Pancreas (tissue), 10 donors: ENCODE measurements at regions not wholly inside any gene's neighbourhood (a gene's known extent, or its start where the extent isn't known, plus 50 kb on each side); places are given as distances from the start of the nearest gene placed in this dataset.
"Not testable (repeated sequence)": the region's sequence is repeated elsewhere in the genome, so short reads cannot be mapped to it uniquely, and the experiment has no call there.

Experiments
- ATAC-seq, 4 donors: fragments of 200-7000 bp; cut with Tn5 transposase; one replicate each; pipeline versions ENCODE4 v1.8.0 to v1.9.1; 2020; ENCODE audit warnings: mild to moderate bottlenecking in 4 of 4, moderate library complexity in 4 of 4
- DNase-seq, 6 donors: peaks; one replicate each; pipeline ENCODE4 v3.0.0-alpha.2; 2020
- FAIRE-seq: peaks from 2 replicates; lab custom pipeline; 2012; peaks lifted over from hg19 to GRCh38; lab: Jason Lieb, UNC
- H3K27ac ChIP-seq, 4 donors: fragments of 200-600 bp; sonication (generic); 1 replicate in 3 of 4; 2 replicates in 1 of 4; pipeline versions ENCODE4 v1.5.0 to v1.8.0; 2020
- H3K27me3 ChIP-seq, 4 donors: fragments of 200-600 bp; one replicate each; pipeline ENCODE4 v1.8.0; 2021
- H3K36me3 ChIP-seq, 3 donors: fragments of 200-600 bp; sonication (generic) in 1 of 3; one replicate each; pipeline versions ENCODE4 v1.5.0 to v1.8.0; 2020 to 2021
- H3K4me1 ChIP-seq, 3 donors: fragments of 200-600 bp; one replicate each; pipeline ENCODE4 v1.8.0; 2021
- H3K4me3 ChIP-seq, 4 donors: fragments of 200-600 bp; sonication (generic) in 2 of 4; one replicate each; pipeline versions ENCODE4 v1.5.0 to v1.8.0; 2020 to 2021
- H3K9me3 ChIP-seq, 4 donors: fragments of 200-600 bp; one replicate each; pipeline ENCODE4 v1.8.0; 2021
- WGBS, 2 donors: extraction: QIAGEN DNeasy Blood & Tissue Kit; methylation state at CpG; one replicate each; pipeline ENCODE4 v1.1.7; 2013; 5-methylcytosine and 5-hydroxymethylcytosine counted together
- intact Hi-C, 3 donors: fragments of 100-400 bp; cut with DNase I; formaldehyde crosslinking; loops; one replicate each; pipeline versions ENCODE4 v1.11.1 to v1.14.2; 2022
- TF ChIP-seq, protein P1 (sequence below), 4 donors: fragments of 200-600 bp; sonication (generic) in 3 of 4; IDR thresholded peaks; one replicate each; pipeline versions ENCODE4 v1.5.0 to v1.8.0; 2021; ENCODE audit warnings: antibody characterized with exemption in 4 of 4
- donor health status: healthy with polysubstance abuse.
- donor health status: DM: no; HTN: no; CAD: no; lungs with moderate emphysema.
- donor health status: DM: no; HTN: no; CAD: no.
- donor health status: control.
- donor health status: control.
- donor health status: Bipolar disorder and iron deficiency.
- donor health status: DM: yes; HTN: yes; CAD: no.
- donor health status: DM: no; HTN: no; CAD: no.
- donor health status: DM: no; HTN: no; CAD: no.
- donor health status: DM: yes; HTN: yes; CAD: no.

DNA sequence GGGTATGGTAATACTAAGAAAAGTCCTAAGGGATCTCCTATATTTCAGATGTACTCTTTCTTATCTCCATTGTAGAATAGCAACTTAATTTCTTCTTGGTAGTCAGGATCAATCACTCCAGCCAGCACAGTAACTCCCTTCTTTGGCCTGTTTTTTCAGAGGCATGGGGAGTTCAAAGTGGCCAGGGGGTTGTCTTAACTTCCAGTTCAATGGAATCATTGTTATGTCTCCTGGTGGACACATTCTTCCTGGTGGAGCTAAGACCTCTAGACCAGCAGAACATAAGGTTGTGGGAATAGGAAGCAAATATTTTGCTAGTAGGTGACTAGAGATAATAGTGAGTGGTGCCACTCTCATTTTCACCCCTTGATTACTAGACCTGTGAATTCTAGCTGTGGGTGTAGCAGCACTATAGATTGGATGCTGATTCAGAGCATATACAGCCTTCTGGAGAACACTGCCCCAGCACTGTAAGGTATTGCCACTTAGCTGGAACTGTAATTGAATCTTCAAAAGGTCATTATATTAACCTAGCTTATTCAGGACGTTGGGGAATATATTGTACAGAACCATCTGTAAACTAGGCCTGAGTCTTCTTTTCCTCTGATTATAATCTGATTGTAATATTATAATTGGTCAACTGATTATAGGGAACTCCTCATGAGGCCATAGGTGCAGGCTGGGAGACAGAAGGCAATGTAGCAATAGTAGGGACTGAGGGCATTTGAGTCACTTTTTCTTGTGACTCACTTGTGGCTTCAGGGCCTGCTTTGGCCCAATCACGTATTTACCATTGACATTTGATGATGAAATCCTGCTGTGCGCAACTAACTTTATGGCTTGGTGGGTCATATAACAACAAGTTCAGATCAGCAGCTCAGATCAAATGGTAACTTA lies 60.2 kb upstream of the ATP2B1 start:
- no peak for DNase-seq
- intact Hi-C loops = no loop called here
- Histone ChIP-seq H3K4me3 (no peak overlapping the region), H3K27me3 (no peaks in the 10 kb centered on the region), H3K9me3 (no peaks in the 10 kb centered on the region), H3K27ac (no peak overlapping the region), H3K4me1 (no peaks in the 10 kb centered on the region), H3K36me3 (no peaks in the 10 kb centered on the region)
- no peak for FAIRE-seq
- 73 to 81% methylated on average over 3 of the region's 3 CpGs for WGBS, 2 donors
- peak in 1 of 4 donors; percentile 49 for ATAC-seq
- TF ChIP-seq, protein P1, sequence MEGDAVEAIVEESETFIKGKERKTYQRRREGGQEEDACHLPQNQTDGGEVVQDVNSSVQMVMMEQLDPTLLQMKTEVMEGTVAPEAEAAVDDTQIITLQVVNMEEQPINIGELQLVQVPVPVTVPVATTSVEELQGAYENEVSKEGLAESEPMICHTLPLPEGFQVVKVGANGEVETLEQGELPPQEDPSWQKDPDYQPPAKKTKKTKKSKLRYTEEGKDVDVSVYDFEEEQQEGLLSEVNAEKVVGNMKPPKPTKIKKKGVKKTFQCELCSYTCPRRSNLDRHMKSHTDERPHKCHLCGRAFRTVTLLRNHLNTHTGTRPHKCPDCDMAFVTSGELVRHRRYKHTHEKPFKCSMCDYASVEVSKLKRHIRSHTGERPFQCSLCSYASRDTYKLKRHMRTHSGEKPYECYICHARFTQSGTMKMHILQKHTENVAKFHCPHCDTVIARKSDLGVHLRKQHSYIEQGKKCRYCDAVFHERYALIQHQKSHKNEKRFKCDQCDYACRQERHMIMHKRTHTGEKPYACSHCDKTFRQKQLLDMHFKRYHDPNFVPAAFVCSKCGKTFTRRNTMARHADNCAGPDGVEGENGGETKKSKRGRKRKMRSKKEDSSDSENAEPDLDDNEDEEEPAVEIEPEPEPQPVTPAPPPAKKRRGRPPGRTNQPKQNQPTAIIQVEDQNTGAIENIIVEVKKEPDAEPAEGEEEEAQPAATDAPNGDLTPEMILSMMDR (IDR thresholded peaks at IDR 0.05) = no peak

DNA sequence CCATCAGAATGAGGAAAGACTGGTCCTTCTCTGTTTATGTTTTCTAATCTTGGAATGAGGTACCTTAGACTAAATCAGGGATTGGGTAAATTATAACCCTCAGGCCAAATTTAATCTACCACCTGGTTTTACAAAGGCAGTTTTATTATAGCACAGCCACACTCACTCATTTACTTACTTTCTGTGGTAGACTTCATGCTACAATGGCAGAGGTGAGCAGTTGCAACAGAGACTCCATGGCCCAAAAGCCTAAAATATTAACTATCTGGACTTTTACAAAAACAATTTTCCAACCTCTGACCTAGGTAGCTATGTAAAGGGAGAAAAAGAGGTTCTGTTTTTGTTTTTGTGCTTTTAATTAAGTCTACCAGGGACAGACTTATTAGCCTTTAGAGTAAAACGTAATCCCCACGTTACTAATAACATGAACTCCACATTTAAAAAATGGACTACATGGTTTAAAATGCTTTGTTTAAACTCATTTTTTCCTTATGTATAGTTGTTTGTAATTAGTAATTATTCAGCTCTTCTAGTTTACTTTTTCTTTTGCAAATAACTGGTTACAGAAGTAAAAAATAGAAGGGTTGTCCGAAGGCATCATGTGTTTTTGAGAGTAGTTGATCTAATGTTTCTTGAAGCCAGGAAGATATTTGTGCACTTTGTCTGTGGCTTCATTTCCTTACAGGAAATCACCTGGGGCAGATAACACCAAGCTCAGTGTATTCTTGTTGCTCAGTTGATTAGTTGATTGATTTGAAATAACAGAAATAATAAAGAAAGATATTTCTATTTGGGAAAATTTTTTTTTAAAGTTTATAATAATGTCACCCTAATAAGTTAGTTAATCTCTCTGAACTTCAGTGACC lies 57.6 kb upstream of the ATP2B1 start:
- no peak overlapping the region for H3K27ac ChIP-seq
- H3K36me3 ChIP-seq = no peaks in the 10 kb centered on the region
- H3K4me1 ChIP-seq = no peaks in the 10 kb centered on the region
- DNase-seq = no peak
- no peak for ATAC-seq
- no peaks in the 10 kb centered on the region for H3K9me3 ChIP-seq
- no peaks in the 10 kb centered on the region for H3K27me3 ChIP-seq
- TF ChIP-seq, protein P1 (IDR thresholded peaks at IDR 0.05) = no peak
- intact Hi-C loops = no loop called here
- no peak for FAIRE-seq
- no peak overlapping the region for H3K4me3 ChIP-seq
- 77 to 84% methylated on average over 3 of the region's 3 CpGs for WGBS, 2 donors

DNA sequence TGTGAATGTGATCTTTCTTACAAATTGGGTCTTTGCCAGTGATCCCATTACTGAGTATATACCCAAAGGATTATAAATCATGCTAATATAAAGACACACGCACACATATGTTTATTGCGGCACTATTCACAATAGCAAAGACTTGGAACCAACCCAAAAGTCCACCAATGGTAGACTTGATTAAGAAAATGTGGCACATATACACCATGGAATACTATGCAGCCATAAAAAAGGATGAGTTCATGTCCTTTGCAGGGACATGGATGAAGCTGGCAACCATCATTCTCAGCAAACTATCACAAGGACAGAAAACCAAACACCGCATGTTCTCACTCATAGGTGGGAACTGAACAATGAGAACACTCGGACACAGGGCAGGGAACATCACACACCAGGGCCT lies 55.5 kb upstream of the ATP2B1 start:
- ATAC-seq, H3K4me1 ChIP-seq, H3K27me3 ChIP-seq, H3K27ac ChIP-seq, H3K36me3 ChIP-seq, H3K4me3 ChIP-seq, intact Hi-C loops, FAIRE-seq, DNase-seq, H3K9me3 ChIP-seq: not testable (repeated sequence)
- WGBS, 2 donors = 95 to 96% methylated on average over 4 of the region's 4 CpGs

DNA sequence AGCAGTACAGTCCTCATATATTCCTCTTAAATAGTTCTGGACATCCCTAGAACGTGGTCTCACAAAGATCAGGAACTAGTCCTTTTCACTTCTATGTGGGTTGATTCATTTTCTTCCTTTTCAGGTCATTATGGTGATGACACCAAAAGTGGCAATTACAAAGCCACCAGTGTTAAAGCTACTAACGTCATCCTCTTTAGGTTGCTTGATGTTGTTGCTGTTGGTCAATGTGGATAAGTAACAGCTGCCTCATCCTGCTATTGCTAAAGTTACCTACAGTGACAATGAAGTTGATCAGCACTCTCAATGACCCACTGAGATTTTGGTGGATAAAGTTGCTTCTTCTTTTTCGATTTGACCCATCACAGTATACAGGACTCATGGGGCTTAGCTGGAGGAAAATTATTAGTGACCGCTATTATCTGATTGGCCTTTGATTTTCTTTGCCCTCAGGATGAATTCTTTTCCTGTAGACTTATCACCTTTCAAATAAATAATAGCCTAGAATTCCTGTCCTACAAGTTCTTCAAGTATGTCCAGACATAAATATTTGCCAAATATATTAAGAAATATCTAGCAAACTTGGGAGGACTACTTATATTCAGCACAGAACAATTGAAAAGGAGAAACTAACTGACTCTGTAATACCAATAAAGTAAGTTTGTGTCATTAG lies 54.0 kb upstream of the ATP2B1 start:
- Histone ChIP-seq H3K36me3 (no peaks in the 10 kb centered on the region), H3K4me3 (no peak overlapping the region), H3K9me3 (no peaks in the 10 kb centered on the region), H3K4me1 (no peaks in the 10 kb centered on the region), H3K27ac (no peak overlapping the region), H3K27me3 (no peaks in the 10 kb centered on the region)
- TF ChIP-seq, protein P1 (IDR thresholded peaks at IDR 0.05) = no peak
- WGBS, 2 donors = 58 to 64% methylated on average over 4 of the region's 4 CpGs
- intact Hi-C loops = no loop called here
- FAIRE-seq (no peak), DNase-seq (no peak), ATAC-seq (no peak)

DNA sequence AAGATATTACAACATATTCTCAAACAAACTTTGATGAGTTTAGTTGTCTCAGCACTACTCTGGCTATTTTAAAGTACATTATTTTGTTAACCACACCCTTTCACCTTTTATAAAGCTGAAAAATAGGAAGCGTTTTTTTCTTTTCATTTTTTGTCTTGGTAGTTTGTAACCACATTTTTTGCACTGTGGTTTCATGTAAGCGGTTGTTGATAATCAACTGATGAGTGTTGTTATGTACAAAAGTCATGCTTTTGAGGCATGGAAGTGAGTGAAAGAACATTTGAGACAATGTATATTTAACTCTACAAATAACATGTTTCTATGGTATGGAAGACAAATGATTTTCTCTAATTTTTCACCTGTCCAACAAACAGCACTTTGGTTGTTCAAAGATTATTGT lies 52.1 kb upstream of the ATP2B1 start:
- H3K9me3 ChIP-seq = no peaks in the 10 kb centered on the region
- no peak overlapping the region for H3K27ac ChIP-seq
- WGBS, 2 donors = 72 to 84% methylated on average over 2 of the region's 2 CpGs
- no peak for ATAC-seq
- no peak overlapping the region for H3K4me3 ChIP-seq
- no peaks in the 10 kb centered on the region for H3K27me3 ChIP-seq
- TF ChIP-seq, protein P1 (IDR thresholded peaks at IDR 0.05) = no peak
- H3K4me1 ChIP-seq = no peaks in the 10 kb centered on the region
- FAIRE-seq = no peak
- H3K36me3 ChIP-seq = no peaks in the 10 kb centered on the region
- intact Hi-C loops = no loop called here
- DNase-seq = no peak
